ENCODE measurements at regions not wholly inside any gene's neighbourhood (a gene's known extent, or its start where the extent isn't known, plus 50 kb on each side); places are given as distances from the start of the nearest gene placed in this dataset.

DNA sequence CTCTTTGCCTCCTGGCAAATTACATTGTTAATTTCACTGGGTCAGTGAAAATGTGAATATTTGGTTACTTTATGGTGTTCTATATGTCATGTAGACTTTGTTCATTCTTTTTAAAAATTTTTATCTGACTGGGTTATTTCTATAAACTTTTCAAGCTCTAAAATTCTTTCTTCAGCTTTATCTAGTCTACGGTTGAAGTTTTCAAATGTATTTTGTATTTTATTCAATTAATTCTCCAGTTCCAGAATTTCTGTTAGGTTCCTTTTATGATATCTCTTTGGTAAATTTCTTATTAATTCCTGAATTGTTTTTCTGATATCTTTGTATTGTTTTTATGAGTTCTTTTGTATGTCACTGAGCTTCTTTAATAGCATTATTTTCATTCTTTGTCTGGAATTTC is 228.1 kb downstream of the LPIN1 start:
- TF ChIP-seq CTCF (IDR thresholded peaks at IDR 0.05) (no peak), POLR2AphosphoS5 (IDR thresholded peaks at IDR 0.05; ENCODE audit: low read depth, low read length) (no peak), REST (IDR thresholded peaks at IDR 0.05; ENCODE audit: insufficient read depth in 1 of 2, low read depth in 2 of 2, low read length in 1 of 2) (no peak), SIN3A (IDR thresholded peaks at IDR 0.05; ENCODE audit: borderline replicate concordance, insufficient read depth, low read depth, low read length) (no peak), TCF7L2 (IDR thresholded peaks at IDR 0.05; ENCODE audit: low read depth, low read length) (no peak)

All from Panc1 (cell line).